ENCODE measurements at regions not wholly inside any gene's neighbourhood (a gene's known extent, or its start where the extent isn't known, plus 50 kb on each side); places are given as distances from the start of the nearest gene placed in this dataset.

- DNase-seq (ENCODE audit: insufficient read length, low spot score): no peak
- TF ChIP-seq POLR2A (IDR thresholded peaks at IDR 0.05; ENCODE audit: low read depth, low read length): no peak
- FAIRE-seq: no peak
Measured at GRCh38 chr4:136357556-136357955, 1174.7 kb downstream of the PCDH18 start.

GRCh38 chr4:136355970-136356369, 1176.3 kb downstream of the PCDH18 start:
- TF ChIP-seq POLR2A (IDR thresholded peaks at IDR 0.05; ENCODE audit: low read depth, low read length): no peak
- no peak for DNase-seq (ENCODE audit: insufficient read length, low spot score)
- no peak for FAIRE-seq

GRCh38 chr4:136343340-136343739, 1189.0 kb downstream of the PCDH18 start:
- no peak for TF ChIP-seq POLR2A (IDR thresholded peaks at IDR 0.05; ENCODE audit: low read depth, low read length)
- DNase-seq (ENCODE audit: insufficient read length, low spot score) (no peak), FAIRE-seq (no peak)

GRCh38 chr4:136342666-136343065, 1189.6 kb downstream of the PCDH18 start:
- TF ChIP-seq POLR2A (IDR thresholded peaks at IDR 0.05; ENCODE audit: low read depth, low read length): no peak
- DNase-seq (ENCODE audit: insufficient read length, low spot score) (no peak), FAIRE-seq (no peak)

GRCh38 chr4:136337216-136337615, 1195.1 kb downstream of the PCDH18 start:
- no peak for FAIRE-seq
- DNase-seq (ENCODE audit: insufficient read length, low spot score): no peak
- no peak for TF ChIP-seq POLR2A (IDR thresholded peaks at IDR 0.05; ENCODE audit: low read depth, low read length)

GRCh38 chr4:136336479-136336878, 1195.8 kb downstream of the PCDH18 start:
- DNase-seq (ENCODE audit: insufficient read length, low spot score) (no peak), FAIRE-seq (no peak)
- no peak for TF ChIP-seq POLR2A (IDR thresholded peaks at IDR 0.05; ENCODE audit: low read depth, low read length)

GRCh38 chr4:136329042-136329662, 1203.1 kb downstream of the PCDH18 start:
- DNase-seq (ENCODE audit: insufficient read length, low spot score) (no peak), FAIRE-seq (no peak)
- TF ChIP-seq POLR2A (IDR thresholded peaks at IDR 0.05; ENCODE audit: low read depth, low read length): no peak

- FAIRE-seq (no peak), DNase-seq (ENCODE audit: insufficient read length, low spot score) (no peak)
- no peak for TF ChIP-seq POLR2A (IDR thresholded peaks at IDR 0.05; ENCODE audit: low read depth, low read length)
Measured at GRCh38 chr4:136328131-136328530, 1204.2 kb downstream of the PCDH18 start.

- FAIRE-seq: no peak
- no peak for TF ChIP-seq POLR2A (IDR thresholded peaks at IDR 0.05; ENCODE audit: low read depth, low read length)
- DNase-seq (ENCODE audit: insufficient read length, low spot score): no peak
Measured at GRCh38 chr4:136320465-136320813, 1211.9 kb downstream of the PCDH18 start.

- FAIRE-seq: peak; percentile 88
- peak; percentile 11 for DNase-seq (ENCODE audit: insufficient read length, low spot score)
Measured at GRCh38 chr4:136319789-136320464, 1212.4 kb downstream of the PCDH18 start.

GRCh38 chr4:136316961-136317360, 1215.3 kb downstream of the PCDH18 start:
- no peak for TF ChIP-seq POLR2A (IDR thresholded peaks at IDR 0.05; ENCODE audit: low read depth, low read length)
- no peak for DNase-seq (ENCODE audit: insufficient read length, low spot score)
- FAIRE-seq: no peak

More at GRCh38 chr4:136319789-136320464, 1212.4 kb downstream of the PCDH18 start:
- no peak for TF ChIP-seq POLR2A (IDR thresholded peaks at IDR 0.05; ENCODE audit: low read depth, low read length)

GRCh38 chr4:136314686-136315085, 1217.6 kb downstream of the PCDH18 start:
- no peak for TF ChIP-seq POLR2A (IDR thresholded peaks at IDR 0.05; ENCODE audit: low read depth, low read length)
- DNase-seq (ENCODE audit: insufficient read length, low spot score) (no peak), FAIRE-seq (no peak)

- FAIRE-seq (no peak), DNase-seq (ENCODE audit: insufficient read length, low spot score) (no peak)
- TF ChIP-seq POLR2A (IDR thresholded peaks at IDR 0.05; ENCODE audit: low read depth, low read length): no peak
Measured at GRCh38 chr4:136311774-136312173, 1220.5 kb downstream of the PCDH18 start.

GRCh38 chr4:136307765-136308164, 1224.5 kb downstream of the PCDH18 start:
- no peak for DNase-seq (ENCODE audit: insufficient read length, low spot score)
- TF ChIP-seq POLR2A (IDR thresholded peaks at IDR 0.05; ENCODE audit: low read depth, low read length): no peak
- FAIRE-seq: no peak

GRCh38 chr4:136306361-136306760, 1225.9 kb downstream of the PCDH18 start:
- no peak for TF ChIP-seq POLR2A (IDR thresholded peaks at IDR 0.05; ENCODE audit: low read depth, low read length)
- FAIRE-seq: no peak

More at GRCh38 chr4:136306361-136306760, 1225.9 kb downstream of the PCDH18 start:
- DNase-seq (ENCODE audit: insufficient read length, low spot score): no peak

Measured in H54 (cell line).